Sigmoid colon (tissue), 4 donors: ENCODE measurements at regions not wholly inside any gene's neighbourhood (a gene's known extent, or its start where the extent isn't known, plus 50 kb on each side); places are given as distances from the start of the nearest gene placed in this dataset.

ENCODE experiments used
- CTCF ChIP-seq, 4 experiments: fragments of 450-650 bp in 3 of 4; fragments of 200-600 bp in 1 of 4; IDR thresholded peaks; one replicate each; pipeline ENCODE4 v1.5.1; 2016 to 2019; ENCODE audit warnings: antibody characterized with exemption in 4 of 4, mild to moderate bottlenecking in 3 of 4, moderate library complexity in 2 of 4
- EP300 ChIP-seq, 4 donors: sonication (generic); formaldehyde crosslinking; IDR thresholded peaks; one replicate each; pipeline ENCODE4 v1.6.1; 2017; ENCODE audit warnings: antibody characterized with exemption in 4 of 4
- POLR2A ChIP-seq, 2 donors: fragments of 450-650 bp; IDR thresholded peaks; one replicate each; pipeline ENCODE4 v1.6.1; 2016; ENCODE audit warnings: antibody characterized with exemption in 2 of 2, mild to moderate bottlenecking in 2 of 2, moderate library complexity in 2 of 2

GRCh38 chr1:22347854-22348760, 103.5 kb upstream of the ZBTB40 start:
- TF ChIP-seq CTCF (IDR thresholded peaks at IDR 0.05): no peak
- no peak for TF ChIP-seq EP300 (IDR thresholded peaks at IDR 0.05)
- no peak for TF ChIP-seq POLR2A (IDR thresholded peaks at IDR 0.05)
